SU-DHL-6 (cell line): ENCODE measurements at regions not wholly inside any gene's neighbourhood (a gene's known extent, or its start where the extent isn't known, plus 50 kb on each side); places are given as distances from the start of the nearest gene placed in this dataset.
A peak's percentile ranks its signal among the peaks of the same experiment; 100 is the strongest.

Experiments used
- H2AFZ ChIP-seq: fragments of 200-600 bp; sonication (generic); 2 replicates; pipeline ENCODE4 v1.6.1; 2014; ENCODE audit warnings: low read depth, mild to moderate bottlenecking, moderate library complexity, mixed read lengths, antibody characterized with exemption, low read length; ENCODE audit not compliant: severe bottlenecking
- H3F3A ChIP-seq: fragments of 200-600 bp; shearing (Covaris generic); 2 replicates; pipeline ENCODE4 v1.6.0; 2016; ENCODE audit warnings: antibody characterized with exemption, mild to moderate bottlenecking; ENCODE audit not compliant: insufficient read depth
- H3K27ac ChIP-seq: fragments of 200-600 bp; sonication (generic); 2 replicates; pipeline ENCODE4 v1.5.1; 2016; ENCODE audit warnings: low read depth, mild to moderate bottlenecking, low read length, moderate library complexity, mixed read lengths
- H3K27me3 ChIP-seq: fragments of 200-600 bp; sonication (generic), shearing (Covaris generic); 2 replicates; pipeline ENCODE4 v1.6.0; 2014; ENCODE audit warnings: mild to moderate bottlenecking, low read length
- H3K36me3 ChIP-seq: fragments of 200-600 bp; sonication (generic); 2 replicates; pipeline ENCODE4 v1.6.1; 2014; ENCODE audit warnings: mild to moderate bottlenecking, low read length, mixed read lengths
- H3K4me2 ChIP-seq: fragments of 300-600, 200-600 bp; shearing (Covaris generic), sonication (generic); 2 replicates; pipeline ENCODE4 v1.6.0; 2014; ENCODE audit warnings: low read length, low read depth, mild to moderate bottlenecking; ENCODE audit not compliant: poor library complexity, severe bottlenecking
- H3K4me3 ChIP-seq: fragments of 200-600 bp; sonication (generic); 2 replicates; pipeline ENCODE4 v1.5.1; 2014; ENCODE audit warnings: antibody characterized with exemption, low read length, mild to moderate bottlenecking, mixed read lengths; ENCODE audit not compliant: insufficient read depth, poor library complexity, severe bottlenecking
- H3K79me2 ChIP-seq: fragments of 200-600 bp; sonication (generic); 2 replicates; pipeline ENCODE4 v1.6.1; 2014; ENCODE audit warnings: mild to moderate bottlenecking, low read length, moderate library complexity; ENCODE audit not compliant: insufficient read depth
- H3K9ac ChIP-seq: fragments of 200-600 bp; sonication (generic); 2 replicates; pipeline ENCODE4 v1.7.0; 2014; ENCODE audit warnings: mild to moderate bottlenecking, low read length
- H3K9me2 ChIP-seq: fragments of 200-600 bp; sonication (generic); replicated peaks from 2 replicates; pipeline ENCODE4 v1.6.1; 2014; ENCODE audit warnings: low read length; ENCODE audit not compliant: insufficient read depth
- H3K9me3 ChIP-seq: fragments of 200-600 bp; sonication (generic); 2 replicates; pipeline ENCODE4 v1.6.1; 2014; ENCODE audit warnings: low read length, mixed read lengths; ENCODE audit not compliant: insufficient read depth
- H4K20me1 ChIP-seq: fragments of 200-600 bp; sonication (generic); 2 replicates; pipeline ENCODE4 v1.6.1; 2014; ENCODE audit warnings: low read depth, mild to moderate bottlenecking, antibody characterized with exemption, low read length, moderate library complexity, mixed read lengths
- EZH2phosphoT487 ChIP-seq: fragments of 200-600 bp; sonication (generic), shearing (Covaris generic); conservative IDR thresholded peaks from 2 replicates; pipeline ENCODE4 v1.6.1; 2018; ENCODE audit warnings: mild to moderate bottlenecking, antibody characterized with exemption, low read length, moderate library complexity, mixed read lengths
- TF ChIP-seq, protein P1 (sequence below): fragments of 200-600 bp; sonication (generic); IDR thresholded peaks from one replicate; pipeline ENCODE4 v1.5.1; 2017; ENCODE audit warnings: antibody characterized with exemption, mild to moderate bottlenecking, low read length, moderate library complexity; ENCODE audit not compliant: insufficient read depth, poor library complexity, severe bottlenecking

- no peaks in the 10 kb centered on the region for H3F3A ChIP-seq
- H3K4me2 ChIP-seq: no peak overlapping the region
- no peak overlapping the region for H3K27ac ChIP-seq
- H2AFZ ChIP-seq: no peak overlapping the region
- no peak overlapping the region for H3K9ac ChIP-seq
- TF ChIP-seq EZH2phosphoT487: no peak
- TF ChIP-seq, protein P1, sequence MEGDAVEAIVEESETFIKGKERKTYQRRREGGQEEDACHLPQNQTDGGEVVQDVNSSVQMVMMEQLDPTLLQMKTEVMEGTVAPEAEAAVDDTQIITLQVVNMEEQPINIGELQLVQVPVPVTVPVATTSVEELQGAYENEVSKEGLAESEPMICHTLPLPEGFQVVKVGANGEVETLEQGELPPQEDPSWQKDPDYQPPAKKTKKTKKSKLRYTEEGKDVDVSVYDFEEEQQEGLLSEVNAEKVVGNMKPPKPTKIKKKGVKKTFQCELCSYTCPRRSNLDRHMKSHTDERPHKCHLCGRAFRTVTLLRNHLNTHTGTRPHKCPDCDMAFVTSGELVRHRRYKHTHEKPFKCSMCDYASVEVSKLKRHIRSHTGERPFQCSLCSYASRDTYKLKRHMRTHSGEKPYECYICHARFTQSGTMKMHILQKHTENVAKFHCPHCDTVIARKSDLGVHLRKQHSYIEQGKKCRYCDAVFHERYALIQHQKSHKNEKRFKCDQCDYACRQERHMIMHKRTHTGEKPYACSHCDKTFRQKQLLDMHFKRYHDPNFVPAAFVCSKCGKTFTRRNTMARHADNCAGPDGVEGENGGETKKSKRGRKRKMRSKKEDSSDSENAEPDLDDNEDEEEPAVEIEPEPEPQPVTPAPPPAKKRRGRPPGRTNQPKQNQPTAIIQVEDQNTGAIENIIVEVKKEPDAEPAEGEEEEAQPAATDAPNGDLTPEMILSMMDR: no peak
- no peaks in the 10 kb centered on the region for H3K9me2 ChIP-seq
- no peaks in the 10 kb centered on the region for H3K79me2 ChIP-seq
- H4K20me1 ChIP-seq: no peaks in the 10 kb centered on the region
- H3K4me3 ChIP-seq: no peak overlapping the region
- no peaks in the 10 kb centered on the region for H3K36me3 ChIP-seq
- H3K9me3 ChIP-seq: no peaks in the 10 kb centered on the region; the same call in 1 of the 2 replicates
- H3K27me3 ChIP-seq: no peaks in the 10 kb centered on the region
Measured at GRCh38 chr2:75421986-75422385, 138.8 kb downstream of the EVA1A start.

- H2AFZ ChIP-seq: no peak overlapping the region
- no peak overlapping the region for H3K9ac ChIP-seq
- no peaks in the 10 kb centered on the region for H3K27me3 ChIP-seq
- no peaks in the 10 kb centered on the region for H3K9me3 ChIP-seq
- no peak overlapping the region for H3K27ac ChIP-seq
- no peaks in the 10 kb centered on the region for H3K9me2 ChIP-seq
- no peaks in the 10 kb centered on the region for H4K20me1 ChIP-seq
- no peak overlapping the region for H3K4me3 ChIP-seq
- H3F3A ChIP-seq: no peaks in the 10 kb centered on the region
- no peak for TF ChIP-seq EZH2phosphoT487
- TF ChIP-seq, protein P1: no peak
- H3K79me2 ChIP-seq: no peaks in the 10 kb centered on the region
- no peaks in the 10 kb centered on the region for H3K36me3 ChIP-seq
- H3K4me2 ChIP-seq: peak overlapping the region; percentile 16
Measured at GRCh38 chr2:75416420-75417342, 144.1 kb downstream of the EVA1A start.

GRCh38 chr2:75415731-75416130 is 145.0 kb downstream of the EVA1A start:
- Histone ChIP-seq H3K9me2 (no peaks in the 10 kb centered on the region), H3K36me3 (no peaks in the 10 kb centered on the region), H3K9me3 (no peaks in the 10 kb centered on the region), H3K79me2 (no peaks in the 10 kb centered on the region), H3K27ac (no peak overlapping the region), H3F3A (no peaks in the 10 kb centered on the region), H3K4me3 (no peak overlapping the region), H3K27me3 (no peaks in the 10 kb centered on the region), H2AFZ (no peak overlapping the region), H3K4me2 (no peak overlapping the region), H3K9ac (no peak overlapping the region), H4K20me1 (no peaks in the 10 kb centered on the region)
- TF ChIP-seq EZH2phosphoT487: no peak
- TF ChIP-seq, protein P1: no peak
